ENCODE measurements at regions not wholly inside any gene's neighbourhood (a gene's known extent, or its start where the extent isn't known, plus 50 kb on each side); places are given as distances from the start of the nearest gene placed in this dataset.

DNA sequence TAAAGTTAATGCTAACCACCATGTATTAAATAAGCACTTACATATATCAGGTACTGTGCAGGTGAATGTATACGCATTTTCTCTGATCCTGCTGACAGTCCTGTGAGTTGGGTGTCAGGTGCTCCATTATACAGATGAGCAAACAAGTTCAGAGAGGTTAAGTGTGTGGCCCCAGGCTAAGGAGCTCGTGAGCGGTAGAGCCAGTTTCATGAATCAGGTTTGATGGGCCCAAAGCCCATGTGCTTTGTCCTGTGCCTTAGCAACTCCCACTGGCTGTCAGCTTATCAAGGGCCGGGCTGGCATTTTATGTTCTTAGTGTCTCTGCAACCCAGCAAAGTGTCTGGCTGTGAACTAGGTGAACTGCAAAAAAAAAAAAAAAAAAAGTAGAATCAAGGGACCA lies 701.2 kb upstream of the TBX3 start:
- no peaks in the 10 kb centered on the region; the same call in 1 of the 2 replicates for H3K27me3 ChIP-seq (ENCODE audit: insufficient read depth, low read length)
- no TSS peak for BruUV-seq (replicated peaks)
- H3K9ac ChIP-seq (ENCODE audit: low read length): no peak overlapping the region
- H3K79me2 ChIP-seq (ENCODE audit: insufficient read depth, low read length): no peaks in the 10 kb centered on the region
- ChIA-PET CTCF (no interaction called here), RAD21 (ENCODE audit: low non-redundant PET in 1 of 2, low total read pairs in 2 of 2, uncharacterized antibody in 2 of 2, unreplicated experiment in 2 of 2) (no interaction called here), POLR2A (no interaction called here)
- no peaks in the 10 kb centered on the region for H3K9me3 ChIP-seq (ENCODE audit: control insufficient read depth in 1 of 2, insufficient read depth in 1 of 2, low read depth in 1 of 2, low read length in 2 of 2)
- H3K4me3 ChIP-seq (replicated peaks in 1 of 2; ENCODE audit: low read depth in 1 of 2, low read length in 2 of 2): no peak overlapping the region
- no peak overlapping the region for H2AFZ ChIP-seq (ENCODE audit: low read depth, low read length, poor library complexity, severe bottlenecking)
- no peak for ATAC-seq
- no peaks in the 10 kb centered on the region for H3K9me2 ChIP-seq (ENCODE audit: insufficient read depth)
- TF ChIP-seq ZNF274 (IDR thresholded peaks at IDR 0.05; ENCODE audit: low read depth, low read length) (no peak), ZFX (IDR thresholded peaks at IDR 0.05) (no peak), SIN3A (IDR thresholded peaks at IDR 0.05; ENCODE audit: low read depth) (no peak), EGR1 (IDR thresholded peaks at IDR 0.05; ENCODE audit: low read depth) (no peak), POLR2A (IDR thresholded peaks at IDR 0.05; ENCODE audit: borderline replicate concordance, extremely low read depth, insufficient read depth, insufficient read length) (no peak)
- TF ChIP-seq, protein P1, sequence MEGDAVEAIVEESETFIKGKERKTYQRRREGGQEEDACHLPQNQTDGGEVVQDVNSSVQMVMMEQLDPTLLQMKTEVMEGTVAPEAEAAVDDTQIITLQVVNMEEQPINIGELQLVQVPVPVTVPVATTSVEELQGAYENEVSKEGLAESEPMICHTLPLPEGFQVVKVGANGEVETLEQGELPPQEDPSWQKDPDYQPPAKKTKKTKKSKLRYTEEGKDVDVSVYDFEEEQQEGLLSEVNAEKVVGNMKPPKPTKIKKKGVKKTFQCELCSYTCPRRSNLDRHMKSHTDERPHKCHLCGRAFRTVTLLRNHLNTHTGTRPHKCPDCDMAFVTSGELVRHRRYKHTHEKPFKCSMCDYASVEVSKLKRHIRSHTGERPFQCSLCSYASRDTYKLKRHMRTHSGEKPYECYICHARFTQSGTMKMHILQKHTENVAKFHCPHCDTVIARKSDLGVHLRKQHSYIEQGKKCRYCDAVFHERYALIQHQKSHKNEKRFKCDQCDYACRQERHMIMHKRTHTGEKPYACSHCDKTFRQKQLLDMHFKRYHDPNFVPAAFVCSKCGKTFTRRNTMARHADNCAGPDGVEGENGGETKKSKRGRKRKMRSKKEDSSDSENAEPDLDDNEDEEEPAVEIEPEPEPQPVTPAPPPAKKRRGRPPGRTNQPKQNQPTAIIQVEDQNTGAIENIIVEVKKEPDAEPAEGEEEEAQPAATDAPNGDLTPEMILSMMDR (IDR thresholded peaks at IDR 0.05 in 2 of 3, conservative IDR thresholded peaks at IDR 0.05 in 1 of 3; ENCODE audit: borderline replicate concordance in 1 of 3, insufficient read depth in 1 of 3, low read depth in 2 of 3, low read length in 2 of 3): no peak
- H3K4me2 ChIP-seq (ENCODE audit: low read length): no peak overlapping the region
- DNase-seq (ENCODE audit: low read depth, low spot score): no peak
- no peak overlapping the region for H3K27ac ChIP-seq (ENCODE audit: low read depth, low read length)
- intact Hi-C loops (cut with micrococcal nuclease): no loop called here
- H4K20me1 ChIP-seq (ENCODE audit: insufficient read depth): no peaks in the 10 kb centered on the region
- H3K36me3 ChIP-seq (ENCODE audit: control insufficient read depth in 1 of 2, insufficient read depth in 2 of 2, low read length in 2 of 2): no peaks in the 10 kb centered on the region
- peaks cover 0 to 3% of the 10 kb centered on the region in 2 experiments; a peak in 1 of 4 replicates for H3K4me1 ChIP-seq (ENCODE audit: control insufficient read depth in 1 of 2, insufficient read depth in 2 of 2, low read length in 2 of 2)

DNA sequence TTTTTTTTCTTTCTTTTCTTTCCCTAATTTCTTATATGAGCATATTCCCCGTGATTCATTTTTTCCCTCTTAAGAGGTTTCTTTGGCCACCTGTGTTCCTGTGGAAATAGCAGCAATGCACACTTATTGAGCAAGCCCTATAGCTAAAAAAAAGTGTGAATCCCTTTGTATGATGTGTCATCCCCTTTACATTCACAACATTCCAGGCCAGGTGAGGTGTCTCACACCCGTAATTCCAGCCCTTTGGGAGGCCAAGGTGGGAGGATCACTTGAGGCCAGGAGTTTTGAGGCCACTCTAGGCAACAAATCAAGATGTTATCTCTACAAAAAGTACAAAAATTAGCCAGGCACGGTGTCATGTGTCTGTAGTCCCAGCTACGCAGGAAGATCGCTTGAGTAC lies 700.4 kb upstream of the TBX3 start:
- Histone ChIP-seq H3K9ac (ENCODE audit: low read length) (no peak overlapping the region), H3K36me3 (ENCODE audit: control insufficient read depth in 1 of 2, insufficient read depth in 2 of 2, low read length in 2 of 2) (no peaks in the 10 kb centered on the region), H3K4me2 (ENCODE audit: low read length) (no peak overlapping the region), H3K4me3 (replicated peaks in 1 of 2; ENCODE audit: low read depth in 1 of 2, low read length in 2 of 2) (no peak overlapping the region), H3K9me2 (ENCODE audit: insufficient read depth) (no peaks in the 10 kb centered on the region), H3K4me1 (ENCODE audit: control insufficient read depth in 1 of 2, insufficient read depth in 2 of 2, low read length in 2 of 2) (peaks cover 0 to 3% of the 10 kb centered on the region in 2 experiments; a peak in 1 of 4 replicates), H3K27me3 (ENCODE audit: insufficient read depth, low read length) (no peaks in the 10 kb centered on the region; the same call in 1 of the 2 replicates), H3K27ac (ENCODE audit: low read depth, low read length) (no peak overlapping the region), H3K79me2 (ENCODE audit: insufficient read depth, low read length) (no peaks in the 10 kb centered on the region), H3K9me3 (ENCODE audit: control insufficient read depth in 1 of 2, insufficient read depth in 1 of 2, low read depth in 1 of 2, low read length in 2 of 2) (no peaks in the 10 kb centered on the region), H2AFZ (ENCODE audit: low read depth, low read length, poor library complexity, severe bottlenecking) (no peak overlapping the region), H4K20me1 (ENCODE audit: insufficient read depth) (no peaks in the 10 kb centered on the region)
- BruUV-seq (replicated peaks): no TSS peak
- ATAC-seq (no peak), DNase-seq (ENCODE audit: low read depth, low spot score) (no peak)
- RAD21 ChIA-PET (ENCODE audit: low non-redundant PET in 1 of 2, low total read pairs in 2 of 2, uncharacterized antibody in 2 of 2, unreplicated experiment in 2 of 2): no interaction called here
- intact Hi-C loops (cut with micrococcal nuclease): no loop called here
- POLR2A ChIA-PET: no interaction called here
- CTCF ChIA-PET: no interaction called here
- TF ChIP-seq, protein P1 (IDR thresholded peaks at IDR 0.05 in 2 of 3, conservative IDR thresholded peaks at IDR 0.05 in 1 of 3; ENCODE audit: borderline replicate concordance in 1 of 3, insufficient read depth in 1 of 3, low read depth in 2 of 3, low read length in 2 of 3): no peak
- TF ChIP-seq EZH2 (IDR thresholded peaks at IDR 0.05): no peak
- TF ChIP-seq ZNF274 (IDR thresholded peaks at IDR 0.05; ENCODE audit: low read depth, low read length): no peak
- TF ChIP-seq POLR2AphosphoS5 (IDR thresholded peaks at IDR 0.05; ENCODE audit: low read depth, low read length): no peak
- no peak for TF ChIP-seq SRF (IDR thresholded peaks at IDR 0.05; ENCODE audit: low read depth)
- no peak for TF ChIP-seq SP1 (IDR thresholded peaks at IDR 0.05; ENCODE audit: low read depth)
- TF ChIP-seq JUND (IDR thresholded peaks at IDR 0.05): no peak
- TF ChIP-seq, protein P2, sequence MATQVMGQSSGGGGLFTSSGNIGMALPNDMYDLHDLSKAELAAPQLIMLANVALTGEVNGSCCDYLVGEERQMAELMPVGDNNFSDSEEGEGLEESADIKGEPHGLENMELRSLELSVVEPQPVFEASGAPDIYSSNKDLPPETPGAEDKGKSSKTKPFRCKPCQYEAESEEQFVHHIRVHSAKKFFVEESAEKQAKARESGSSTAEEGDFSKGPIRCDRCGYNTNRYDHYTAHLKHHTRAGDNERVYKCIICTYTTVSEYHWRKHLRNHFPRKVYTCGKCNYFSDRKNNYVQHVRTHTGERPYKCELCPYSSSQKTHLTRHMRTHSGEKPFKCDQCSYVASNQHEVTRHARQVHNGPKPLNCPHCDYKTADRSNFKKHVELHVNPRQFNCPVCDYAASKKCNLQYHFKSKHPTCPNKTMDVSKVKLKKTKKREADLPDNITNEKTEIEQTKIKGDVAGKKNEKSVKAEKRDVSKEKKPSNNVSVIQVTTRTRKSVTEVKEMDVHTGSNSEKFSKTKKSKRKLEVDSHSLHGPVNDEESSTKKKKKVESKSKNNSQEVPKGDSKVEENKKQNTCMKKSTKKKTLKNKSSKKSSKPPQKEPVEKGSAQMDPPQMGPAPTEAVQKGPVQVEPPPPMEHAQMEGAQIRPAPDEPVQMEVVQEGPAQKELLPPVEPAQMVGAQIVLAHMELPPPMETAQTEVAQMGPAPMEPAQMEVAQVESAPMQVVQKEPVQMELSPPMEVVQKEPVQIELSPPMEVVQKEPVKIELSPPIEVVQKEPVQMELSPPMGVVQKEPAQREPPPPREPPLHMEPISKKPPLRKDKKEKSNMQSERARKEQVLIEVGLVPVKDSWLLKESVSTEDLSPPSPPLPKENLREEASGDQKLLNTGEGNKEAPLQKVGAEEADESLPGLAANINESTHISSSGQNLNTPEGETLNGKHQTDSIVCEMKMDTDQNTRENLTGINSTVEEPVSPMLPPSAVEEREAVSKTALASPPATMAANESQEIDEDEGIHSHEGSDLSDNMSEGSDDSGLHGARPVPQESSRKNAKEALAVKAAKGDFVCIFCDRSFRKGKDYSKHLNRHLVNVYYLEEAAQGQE (IDR thresholded peaks at IDR 0.05; ENCODE audit: low read depth): no peak
- TF ChIP-seq, protein P3, sequence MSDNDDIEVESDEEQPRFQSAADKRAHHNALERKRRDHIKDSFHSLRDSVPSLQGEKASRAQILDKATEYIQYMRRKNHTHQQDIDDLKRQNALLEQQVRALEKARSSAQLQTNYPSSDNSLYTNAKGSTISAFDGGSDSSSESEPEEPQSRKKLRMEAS (IDR thresholded peaks at IDR 0.05): no peak
- no peak for TF ChIP-seq CBX3 (IDR thresholded peaks at IDR 0.05; ENCODE audit: low read depth)

Data from HCT116 (cell line).